SK-N-SH (cell line): ENCODE measurements at regions not wholly inside any gene's neighbourhood (a gene's known extent, or its start where the extent isn't known, plus 50 kb on each side); places are given as distances from the start of the nearest gene placed in this dataset.

Source experiments
- CTCF ChIA-PET: fragments of 300-600, 350-600 bp; formaldehyde crosslinking; extraction: SDS; loops from one replicate; lab custom pipeline; 2021; lab: Yijun Ruan, JAX
- POLR2A ChIA-PET: fragments of 350-600 bp; sonication (Branson Sonifier 250); formaldehyde crosslinking; extraction: SDS; loops from one replicate; lab custom pipeline; 2020; ENCODE audit warnings: antibody characterized with exemption, inconsistent platforms; lab: Yijun Ruan, JAX
- DNase-seq: peaks from one replicate; pipeline ENCODE4 v3.0.0; 2012
- H2AFZ ChIP-seq: fragments of 200-600 bp; sonication (generic); 2 replicates; pipeline ENCODE4 v1.8.1; 2016; ENCODE audit warnings: antibody characterized with exemption, mild to moderate bottlenecking, low read depth
- H3F3A ChIP-seq: fragments of 200-600 bp; sonication (generic); replicated peaks from 2 replicates; pipeline ENCODE3; 2016; ENCODE audit warnings: antibody characterized with exemption, mild to moderate bottlenecking; ENCODE audit not compliant: insufficient read depth
- H3K27ac ChIP-seq, 2 experiments: fragments of 200-500 bp in 1 of 2; fragments of 200-600 bp in 1 of 2; sonication (Bioruptor generic) in 1 of 2; sonication (generic), shearing (Covaris generic) in 1 of 2; 2 replicates each; pipeline versions ENCODE4 v1.5.1 to v1.6.1; 2014 to 2016; ENCODE audit warnings: low read depth in 2 of 2, inconsistent platforms in 1 of 2, low read length in 1 of 2, mild to moderate bottlenecking in 1 of 2, mixed read lengths in 1 of 2
- H3K27me3 ChIP-seq: fragments of 200-600 bp; sonication (generic), shearing (Covaris generic); 2 replicates; pipeline ENCODE4 v1.6.1; 2016; ENCODE audit warnings: mixed run types; ENCODE audit not compliant: insufficient read depth
- H3K36me3 ChIP-seq, 2 experiments: fragments of 200-500 bp in 1 of 2; fragments of 200-600 bp in 1 of 2; sonication (Bioruptor generic) in 1 of 2; sonication (generic) in 1 of 2; replicated peaks in 1 of 2; 2 replicates each; pipeline versions ENCODE3 to v1.5.1; 2014 to 2016; ENCODE audit warnings: low read length in 1 of 2, mild to moderate bottlenecking in 1 of 2; ENCODE audit not compliant: insufficient read depth in 2 of 2, control insufficient read depth in 1 of 2
- H3K4me1 ChIP-seq, 2 experiments: fragments of 200-500 bp in 1 of 2; fragments of 200-600 bp in 1 of 2; sonication (Bioruptor generic) in 1 of 2; sonication (generic), shearing (Covaris generic) in 1 of 2; 2 replicates each; pipeline versions ENCODE4 v1.5.1 to v1.6.1; 2014 to 2016; ENCODE audit warnings: low read depth in 1 of 2, low read length in 1 of 2, mixed run types in 1 of 2; ENCODE audit not compliant: insufficient read depth in 2 of 2, control insufficient read depth in 1 of 2
- H3K4me2 ChIP-seq: fragments of 200-600 bp; sonication (generic), shearing (Covaris generic); 2 replicates; pipeline ENCODE4 v1.6.1; 2017; ENCODE audit warnings: mixed run types
- H3K4me3 ChIP-seq, 2 experiments: fragments of 200-500 bp in 1 of 2; fragments of 200-600 bp in 1 of 2; sonication (Bioruptor generic) in 1 of 2; sonication (generic), shearing (Covaris generic) in 1 of 2; 2 replicates each; pipeline versions ENCODE4 v1.5.1 to v1.8.1; 2014 to 2016; ENCODE audit warnings: low read depth in 2 of 2, inconsistent platforms in 1 of 2, low read length in 1 of 2, mild to moderate bottlenecking in 1 of 2, mixed read lengths in 1 of 2, moderate library complexity in 1 of 2
- H3K79me2 ChIP-seq: fragments of 200-600 bp; sonication (generic); 2 replicates; pipeline ENCODE4 v1.8.1; 2017; ENCODE audit warnings: mild to moderate bottlenecking; ENCODE audit not compliant: insufficient read depth
- H3K9ac ChIP-seq: fragments of 200-600 bp; sonication (generic); 2 replicates; pipeline ENCODE4 v1.6.1; 2017; ENCODE audit warnings: mixed run types
- H3K9me2 ChIP-seq: fragments of 200-600 bp; sonication (generic); 2 replicates; pipeline ENCODE4 v1.6.1; 2017; ENCODE audit warnings: mixed run types
- H3K9me3 ChIP-seq: fragments of 200-600 bp; sonication (generic); 2 replicates; pipeline ENCODE4 v1.6.1; 2017; ENCODE audit warnings: mixed run types, mild to moderate bottlenecking, moderate library complexity
- H4K20me1 ChIP-seq: fragments of 200-600 bp; sonication (generic); 2 replicates; pipeline ENCODE4 v1.6.1; 2017; ENCODE audit warnings: mild to moderate bottlenecking, mixed run types; ENCODE audit not compliant: insufficient read depth
- EZH2phosphoT487 ChIP-seq: fragments of 200-600 bp; sonication (generic); IDR thresholded peaks from 2 replicates; pipeline ENCODE4 v1.6.1; 2017; ENCODE audit warnings: low read depth, mixed run types, mild to moderate bottlenecking, antibody characterized with exemption, moderate library complexity, borderline replicate concordance
- FOXJ3 ChIP-seq: sonication (generic); formaldehyde crosslinking; IDR thresholded peaks from 2 replicates; pipeline ENCODE4 v1.5.1; 2020; ENCODE audit warnings: mild to moderate bottlenecking, missing genetic modification reagents
- POLR2AphosphoS5 ChIP-seq: IDR thresholded peaks from 2 replicates; pipeline ENCODE4 v1.6.1; 2012; ENCODE audit warnings: low read depth, low read length
- RAD21 ChIP-seq: IDR thresholded peaks from 2 replicates; pipeline ENCODE4 v1.6.1; 2012; ENCODE audit warnings: mild to moderate bottlenecking, low read length
- RCOR1 ChIP-seq: fragments of 150-350 bp; IDR thresholded peaks from 2 replicates; pipeline ENCODE4 v1.6.1; 2017; ENCODE audit warnings: antibody characterized with exemption, low read length
- RXRA ChIP-seq: IDR thresholded peaks from 2 replicates; pipeline ENCODE4 v1.4.0; 2012; ENCODE audit warnings: low read depth, mild to moderate bottlenecking, borderline replicate concordance
- SMC3 ChIP-seq: IDR thresholded peaks from 2 replicates; pipeline ENCODE4 v1.6.1; 2012; ENCODE audit warnings: low read depth, low read length, improper control_type of control experiment
- TAF1 ChIP-seq: IDR thresholded peaks from 2 replicates; pipeline ENCODE4 v1.6.1; 2012; ENCODE audit warnings: low read depth, mild to moderate bottlenecking, low read length, moderate library complexity, borderline replicate concordance
- TCF12 ChIP-seq: IDR thresholded peaks from 2 replicates; pipeline ENCODE4 v1.4.0; 2012
- WGBS: methylation state at CpG from one replicate; pipeline ENCODE4 v1.1.6; 2017; ENCODE audit warnings: low lambda C conversion rate; 5-methylcytosine and 5-hydroxymethylcytosine counted together
- TF ChIP-seq, protein P1 (sequence below): IDR thresholded peaks from 2 replicates; pipeline ENCODE4 v1.4.0; 2012; ENCODE audit warnings: low read depth, borderline replicate concordance
- TF ChIP-seq, protein P2 (sequence below): fragments of 200-600 bp; sonication (generic); IDR thresholded peaks from 2 replicates; pipeline ENCODE4 v1.6.1; 2017; ENCODE audit warnings: antibody characterized with exemption, mild to moderate bottlenecking, moderate library complexity
- TF ChIP-seq, protein P3 (sequence below): fragments of 150-350 bp; IDR thresholded peaks from 2 replicates; pipeline ENCODE4 v1.6.1; 2016; ENCODE audit warnings: mild to moderate bottlenecking, low read depth, low read length
- TF ChIP-seq, protein P4 (sequence below): IDR thresholded peaks from 2 replicates; pipeline ENCODE4 v1.4.0; 2012; ENCODE audit warnings: low read depth, borderline replicate concordance
- TF ChIP-seq, protein P5 (sequence below): fragments of 150-350 bp; IDR thresholded peaks from 2 replicates; pipeline ENCODE4 v1.6.1; 2017; ENCODE audit warnings: antibody characterized with exemption, low read length, low read depth, borderline replicate concordance

DNA sequence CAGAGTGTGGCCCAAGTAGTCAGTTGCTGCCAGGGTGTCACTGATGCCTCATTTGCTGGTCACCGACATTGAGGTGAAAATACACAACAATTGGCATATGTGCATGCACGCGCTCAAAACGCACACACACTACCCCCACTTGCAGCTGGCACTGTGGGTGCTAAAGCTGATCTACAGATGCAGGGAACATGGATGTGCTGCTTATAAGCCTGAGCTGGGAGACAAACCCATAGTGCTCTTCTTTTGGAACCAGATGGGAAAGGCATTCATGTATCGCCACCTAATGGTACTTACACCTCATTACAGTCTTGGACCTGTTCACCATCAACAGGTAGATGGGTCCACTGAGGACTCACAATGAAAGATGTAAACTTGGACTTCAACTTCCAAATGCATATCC is 70.3 kb upstream of the CAMK1G start:
- Histone ChIP-seq H2AFZ (no peak overlapping the region), H3K36me3 (no peaks in the 10 kb centered on the region), H4K20me1 (no peaks in the 10 kb centered on the region), H3K27me3 (no peaks in the 10 kb centered on the region), H3K4me1 (no peaks in the 10 kb centered on the region), H3K4me2 (no peak overlapping the region)
- CTCF ChIA-PET = interaction anchor here (0.6 to 3.7 kb wide), 31 partner anchors 10 to 1268 kb away, joined by 3 to 33 read pairs (median 5); no protein-coding TSS in a partner anchor
- peak; percentile 49 for DNase-seq
- TF ChIP-seq EZH2phosphoT487 (no peak), RAD21 (peak; percentile 82), SMC3 (peak; percentile 66), TCF12 (no peak)
- TF ChIP-seq, protein P1, sequence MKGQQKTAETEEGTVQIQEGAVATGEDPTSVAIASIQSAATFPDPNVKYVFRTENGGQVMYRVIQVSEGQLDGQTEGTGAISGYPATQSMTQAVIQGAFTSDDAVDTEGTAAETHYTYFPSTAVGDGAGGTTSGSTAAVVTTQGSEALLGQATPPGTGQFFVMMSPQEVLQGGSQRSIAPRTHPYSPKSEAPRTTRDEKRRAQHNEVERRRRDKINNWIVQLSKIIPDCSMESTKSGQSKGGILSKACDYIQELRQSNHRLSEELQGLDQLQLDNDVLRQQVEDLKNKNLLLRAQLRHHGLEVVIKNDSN = no peak
- TF ChIP-seq, protein P2, sequence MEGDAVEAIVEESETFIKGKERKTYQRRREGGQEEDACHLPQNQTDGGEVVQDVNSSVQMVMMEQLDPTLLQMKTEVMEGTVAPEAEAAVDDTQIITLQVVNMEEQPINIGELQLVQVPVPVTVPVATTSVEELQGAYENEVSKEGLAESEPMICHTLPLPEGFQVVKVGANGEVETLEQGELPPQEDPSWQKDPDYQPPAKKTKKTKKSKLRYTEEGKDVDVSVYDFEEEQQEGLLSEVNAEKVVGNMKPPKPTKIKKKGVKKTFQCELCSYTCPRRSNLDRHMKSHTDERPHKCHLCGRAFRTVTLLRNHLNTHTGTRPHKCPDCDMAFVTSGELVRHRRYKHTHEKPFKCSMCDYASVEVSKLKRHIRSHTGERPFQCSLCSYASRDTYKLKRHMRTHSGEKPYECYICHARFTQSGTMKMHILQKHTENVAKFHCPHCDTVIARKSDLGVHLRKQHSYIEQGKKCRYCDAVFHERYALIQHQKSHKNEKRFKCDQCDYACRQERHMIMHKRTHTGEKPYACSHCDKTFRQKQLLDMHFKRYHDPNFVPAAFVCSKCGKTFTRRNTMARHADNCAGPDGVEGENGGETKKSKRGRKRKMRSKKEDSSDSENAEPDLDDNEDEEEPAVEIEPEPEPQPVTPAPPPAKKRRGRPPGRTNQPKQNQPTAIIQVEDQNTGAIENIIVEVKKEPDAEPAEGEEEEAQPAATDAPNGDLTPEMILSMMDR = peak; percentile 69
- TF ChIP-seq, protein P3, sequence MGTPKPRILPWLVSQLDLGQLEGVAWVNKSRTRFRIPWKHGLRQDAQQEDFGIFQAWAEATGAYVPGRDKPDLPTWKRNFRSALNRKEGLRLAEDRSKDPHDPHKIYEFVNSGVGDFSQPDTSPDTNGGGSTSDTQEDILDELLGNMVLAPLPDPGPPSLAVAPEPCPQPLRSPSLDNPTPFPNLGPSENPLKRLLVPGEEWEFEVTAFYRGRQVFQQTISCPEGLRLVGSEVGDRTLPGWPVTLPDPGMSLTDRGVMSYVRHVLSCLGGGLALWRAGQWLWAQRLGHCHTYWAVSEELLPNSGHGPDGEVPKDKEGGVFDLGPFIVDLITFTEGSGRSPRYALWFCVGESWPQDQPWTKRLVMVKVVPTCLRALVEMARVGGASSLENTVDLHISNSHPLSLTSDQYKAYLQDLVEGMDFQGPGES = no peak
- TF ChIP-seq, all 33 proteins: peak for 3
- Histone ChIP-seq H3K9ac (no peak overlapping the region), H3F3A (no peaks in the 10 kb centered on the region), H3K27ac (no peak overlapping the region), H3K9me2 (no peaks in the 10 kb centered on the region), H3K79me2 (no peaks in the 10 kb centered on the region), H3K4me3 (no peak overlapping the region; a peak in 1 of 4 replicates), H3K9me3 (no peaks in the 10 kb centered on the region)
- 61% methylated on average over 4 of the region's 5 CpGs for WGBS
- POLR2A ChIA-PET = no interaction called here

DNA sequence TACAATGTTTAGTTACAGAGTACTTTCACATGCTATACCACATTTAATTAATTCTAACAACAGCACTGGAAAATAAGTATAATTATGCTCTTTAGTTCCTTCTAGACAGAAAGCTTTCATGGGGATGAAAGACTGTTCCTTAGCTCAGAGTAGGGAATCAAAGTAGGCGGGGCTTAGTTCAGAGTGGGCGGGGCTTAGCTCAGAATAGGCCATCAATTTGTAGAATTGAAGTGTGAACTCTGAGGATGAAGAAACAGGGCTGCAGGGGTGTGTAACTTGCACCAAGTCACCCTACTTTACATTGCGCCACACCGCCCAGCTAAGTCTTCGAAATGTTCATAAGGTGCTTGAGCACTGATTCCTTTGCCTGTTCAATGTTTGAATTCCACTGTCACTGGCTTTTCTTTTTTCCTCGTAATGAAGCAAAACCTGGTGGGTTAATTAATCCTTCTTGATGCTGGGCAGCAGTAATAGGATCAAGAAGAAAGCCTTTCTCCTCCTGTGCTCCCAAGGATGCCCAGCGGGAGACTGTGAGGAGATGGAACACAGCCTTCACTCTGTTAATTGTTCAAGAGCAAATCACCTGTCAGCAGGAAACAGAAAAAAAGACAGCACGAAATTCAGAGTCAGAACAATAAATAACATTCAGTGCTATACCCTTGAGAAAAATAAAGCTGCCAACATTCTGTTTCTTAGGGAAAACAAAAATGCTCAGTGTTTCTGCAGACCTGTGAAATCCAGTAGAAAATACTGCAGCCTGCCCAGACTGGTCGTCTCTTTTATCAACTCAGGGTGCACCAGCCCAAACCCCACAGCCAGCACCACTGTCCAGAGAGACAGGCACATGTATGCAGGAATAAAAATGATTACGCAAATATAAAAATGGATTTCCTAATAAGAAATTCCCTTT is 66.5 kb upstream of the CAMK1G start:
- Histone ChIP-seq H3F3A (no peaks in the 10 kb centered on the region), H3K79me2 (no peaks in the 10 kb centered on the region), H3K27ac (no peak overlapping the region), H3K36me3 (no peaks in the 10 kb centered on the region), H3K4me2 (no peak overlapping the region), H3K9me3 (no peaks in the 10 kb centered on the region), H3K9ac (no peak overlapping the region), H3K27me3 (no peaks in the 10 kb centered on the region), H3K4me3 (no peak overlapping the region), H4K20me1 (no peaks in the 10 kb centered on the region), H3K9me2 (no peaks in the 10 kb centered on the region), H2AFZ (no peak overlapping the region), H3K4me1 (peaks cover 0 to 2% of the 10 kb centered on the region in 2 experiments; a peak in 2 of 4 replicates)
- CTCF ChIA-PET = interaction anchor here (1.0 to 1.7 kb wide), 4 partner anchors 50 to 309 kb away, joined by 3 to 5 read pairs (median 4); no protein-coding TSS in a partner anchor
- 65% methylated on average over 10 of the region's 10 CpGs for WGBS
- DNase-seq = no peak
- POLR2A ChIA-PET = no interaction called here
- TF ChIP-seq TAF1 (no peak), RCOR1 (no peak), FOXJ3 (CRISPR knock-in tag) (no peak), SMC3 (no peak), POLR2AphosphoS5 (no peak), RXRA (no peak)
- TF ChIP-seq, protein P4, sequence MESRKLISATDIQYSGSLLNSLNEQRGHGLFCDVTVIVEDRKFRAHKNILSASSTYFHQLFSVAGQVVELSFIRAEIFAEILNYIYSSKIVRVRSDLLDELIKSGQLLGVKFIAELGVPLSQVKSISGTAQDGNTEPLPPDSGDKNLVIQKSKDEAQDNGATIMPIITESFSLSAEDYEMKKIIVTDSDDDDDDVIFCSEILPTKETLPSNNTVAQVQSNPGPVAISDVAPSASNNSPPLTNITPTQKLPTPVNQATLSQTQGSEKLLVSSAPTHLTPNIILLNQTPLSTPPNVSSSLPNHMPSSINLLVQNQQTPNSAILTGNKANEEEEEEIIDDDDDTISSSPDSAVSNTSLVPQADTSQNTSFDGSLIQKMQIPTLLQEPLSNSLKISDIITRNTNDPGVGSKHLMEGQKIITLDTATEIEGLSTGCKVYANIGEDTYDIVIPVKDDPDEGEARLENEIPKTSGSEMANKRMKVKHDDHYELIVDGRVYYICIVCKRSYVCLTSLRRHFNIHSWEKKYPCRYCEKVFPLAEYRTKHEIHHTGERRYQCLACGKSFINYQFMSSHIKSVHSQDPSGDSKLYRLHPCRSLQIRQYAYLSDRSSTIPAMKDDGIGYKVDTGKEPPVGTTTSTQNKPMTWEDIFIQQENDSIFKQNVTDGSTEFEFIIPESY = no peak
- TF ChIP-seq, protein P2 = no peak
- TF ChIP-seq, protein P5, sequence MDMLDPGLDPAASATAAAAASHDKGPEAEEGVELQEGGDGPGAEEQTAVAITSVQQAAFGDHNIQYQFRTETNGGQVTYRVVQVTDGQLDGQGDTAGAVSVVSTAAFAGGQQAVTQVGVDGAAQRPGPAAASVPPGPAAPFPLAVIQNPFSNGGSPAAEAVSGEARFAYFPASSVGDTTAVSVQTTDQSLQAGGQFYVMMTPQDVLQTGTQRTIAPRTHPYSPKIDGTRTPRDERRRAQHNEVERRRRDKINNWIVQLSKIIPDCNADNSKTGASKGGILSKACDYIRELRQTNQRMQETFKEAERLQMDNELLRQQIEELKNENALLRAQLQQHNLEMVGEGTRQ = no peak
